ENCODE measurements at regions not wholly inside any gene's neighbourhood (a gene's known extent, or its start where the extent isn't known, plus 50 kb on each side); places are given as distances from the start of the nearest gene placed in this dataset.

DNA sequence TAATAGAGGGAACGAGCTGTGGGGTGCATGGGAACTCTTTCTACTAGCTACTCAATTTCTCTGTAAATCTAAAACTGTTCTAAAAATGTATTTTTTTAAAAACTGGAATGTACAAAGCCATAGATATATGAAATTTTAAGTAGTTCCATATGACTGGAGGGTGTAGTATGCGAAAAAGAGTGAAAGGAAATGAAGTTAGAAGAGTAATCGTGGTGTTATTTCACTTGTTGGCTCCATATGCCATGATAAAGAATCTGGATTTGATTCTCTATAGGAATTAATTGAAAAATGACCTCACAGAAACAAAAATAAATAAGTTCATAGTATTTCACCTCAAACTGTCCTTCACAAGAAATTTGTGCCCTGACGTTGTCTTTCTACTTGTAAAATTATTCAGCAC, 500.2 kb downstream of the TENT5A start:
- DNase-seq (ENCODE audit: low read depth, low spot score): no peak
- TF ChIP-seq POLR2AphosphoS5 (IDR thresholded peaks at IDR 0.05; ENCODE audit: borderline replicate concordance, low read depth, low read length) (no peak), EZH2 (IDR thresholded peaks at IDR 0.05) (no peak), FOXP2 (optimal IDR thresholded peaks at IDR 0.05; ENCODE audit: control extremely low read depth, extremely low read length, insufficient read depth) (no peak)
- H3K36me3 ChIP-seq (ENCODE audit: insufficient read depth, low read length): no peaks in the 10 kb centered on the region
- peak overlapping the region; percentile 14; the same call in 1 of the 2 replicates for H3K27ac ChIP-seq
- no peak overlapping the region for H3K9ac ChIP-seq (ENCODE audit: insufficient read length)
- 0 out of 2 replicates have a peak, but pooled peaks cover 3% of the 10 kb centered on the region for H3K9me3 ChIP-seq (ENCODE audit: low read depth, low read length)
- H3K4me3 ChIP-seq: no peak overlapping the region

DNA sequence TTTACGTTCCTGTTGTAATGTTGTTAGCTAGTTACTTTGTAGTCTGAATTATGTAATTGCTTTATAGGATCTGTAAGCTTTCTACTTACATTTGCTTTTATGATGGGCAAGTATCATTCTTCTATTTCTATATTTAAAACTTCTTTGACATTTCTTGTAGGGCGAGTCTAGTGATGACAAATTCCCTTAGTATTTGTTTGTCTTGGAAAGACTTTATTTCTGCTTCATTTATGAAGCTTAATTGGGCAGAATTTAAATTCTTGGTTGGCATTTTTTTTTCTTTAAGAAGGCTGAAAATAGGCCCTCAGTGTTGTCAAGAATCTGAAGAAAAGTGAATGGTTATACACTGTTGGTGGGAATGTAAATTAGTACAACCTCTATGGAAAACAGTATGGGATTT, 506.3 kb downstream of the TENT5A start:
- H3K36me3 ChIP-seq (ENCODE audit: insufficient read depth, low read length): no peaks in the 10 kb centered on the region
- TF ChIP-seq FOXP2 (optimal IDR thresholded peaks at IDR 0.05; ENCODE audit: control extremely low read depth, extremely low read length, insufficient read depth) (no peak), EZH2 (IDR thresholded peaks at IDR 0.05) (no peak), POLR2AphosphoS5 (IDR thresholded peaks at IDR 0.05; ENCODE audit: borderline replicate concordance, low read depth, low read length) (no peak)
- H3K27ac ChIP-seq: no peak overlapping the region
- no peak overlapping the region for H3K9ac ChIP-seq (ENCODE audit: insufficient read length)
- no peaks in the 10 kb centered on the region; the same call in 1 of the 2 replicates for H3K9me3 ChIP-seq (ENCODE audit: low read depth, low read length)
- no peak overlapping the region for H3K4me3 ChIP-seq
- DNase-seq (ENCODE audit: low read depth, low spot score): no peak

DNA sequence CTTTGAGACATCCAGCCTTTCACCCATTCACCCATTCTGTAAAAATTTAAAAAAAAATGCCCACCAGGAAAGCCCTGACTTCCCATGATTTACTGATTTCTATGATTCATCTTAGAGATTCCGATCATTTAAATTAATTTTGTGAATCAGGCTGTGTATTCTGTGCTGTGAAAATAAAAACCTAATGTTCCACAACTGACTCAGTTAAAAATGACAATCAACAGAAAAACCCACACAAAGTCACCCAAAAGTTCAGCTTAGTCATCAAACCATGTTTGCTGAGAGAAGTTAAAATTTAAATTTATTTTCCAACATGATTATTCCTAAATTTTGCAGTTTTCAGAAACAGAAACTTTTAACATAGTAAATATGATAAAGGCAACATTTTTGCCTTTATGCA, 509.9 kb downstream of the TENT5A start:
- H3K4me3 ChIP-seq: no peak overlapping the region
- DNase-seq (ENCODE audit: low read depth, low spot score): no peak

DNA sequence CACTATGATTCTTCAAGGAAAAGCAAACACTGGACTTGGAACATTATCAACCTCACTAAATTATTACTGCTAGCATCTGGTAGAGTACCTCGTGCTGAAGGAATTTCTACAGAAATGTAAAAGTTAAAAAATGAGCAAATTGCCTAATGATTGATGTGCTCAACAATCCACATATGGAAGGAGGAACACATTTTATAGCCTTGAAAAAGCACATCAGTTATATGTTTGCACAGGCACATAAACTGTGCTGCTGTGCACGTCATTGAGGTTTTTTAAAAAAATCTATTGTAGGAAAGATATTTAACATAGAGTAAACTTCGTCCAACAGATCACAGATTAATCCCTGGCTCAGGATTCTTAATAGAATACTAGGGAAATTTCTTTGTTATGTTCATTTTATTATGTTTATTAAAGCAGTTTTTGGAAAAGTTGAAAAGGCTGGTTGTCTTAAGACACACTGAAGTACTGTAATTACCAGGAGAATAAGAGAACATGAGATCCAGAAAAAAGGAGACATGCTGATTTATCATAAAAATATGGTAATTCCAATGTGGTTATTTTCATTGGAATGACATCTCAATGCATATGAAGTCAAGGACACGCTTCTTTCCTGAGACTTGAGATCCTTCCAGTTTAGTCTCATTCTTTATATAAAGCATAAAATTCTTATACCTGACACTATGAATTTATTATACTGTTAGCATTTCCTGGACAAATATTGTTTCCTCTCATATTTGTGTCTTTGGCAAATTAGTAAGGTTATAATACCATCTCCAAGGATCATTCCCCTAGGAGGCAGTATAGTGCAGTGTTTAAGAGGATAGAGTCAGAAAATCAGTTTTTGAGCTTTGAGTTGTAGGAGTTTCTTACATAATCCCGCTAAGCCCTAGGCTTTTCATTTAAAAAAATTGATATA, 511.1 kb downstream of the TENT5A start:
- peak; percentile 38; the same call in 1 of the 2 replicates for TF ChIP-seq POLR2AphosphoS5 (IDR thresholded peaks at IDR 0.05; ENCODE audit: borderline replicate concordance, low read depth, low read length)
- TF ChIP-seq FOXP2 (optimal IDR thresholded peaks at IDR 0.05; ENCODE audit: control extremely low read depth, extremely low read length, insufficient read depth): no peak
- TF ChIP-seq EZH2 (IDR thresholded peaks at IDR 0.05): no peak
- Histone ChIP-seq H3K27ac (peak overlapping the region; percentile 86), H3K4me3 (peak overlapping the region; percentile 44), H3K9me3 (ENCODE audit: low read depth, low read length) (no peaks in the 10 kb centered on the region; the same call in 1 of the 2 replicates), H3K36me3 (ENCODE audit: insufficient read depth, low read length) (no peaks in the 10 kb centered on the region), H3K9ac (ENCODE audit: insufficient read length) (no peak overlapping the region)
- peak; percentile 68 for DNase-seq (ENCODE audit: low read depth, low spot score)

More for the DNA sequence above, 509.9 kb downstream of the TENT5A start:
- no peak for TF ChIP-seq FOXP2 (optimal IDR thresholded peaks at IDR 0.05; ENCODE audit: control extremely low read depth, extremely low read length, insufficient read depth)
- TF ChIP-seq EZH2 (IDR thresholded peaks at IDR 0.05): no peak
- TF ChIP-seq POLR2AphosphoS5 (IDR thresholded peaks at IDR 0.05; ENCODE audit: borderline replicate concordance, low read depth, low read length): no peak
- Histone ChIP-seq H3K9me3 (ENCODE audit: low read depth, low read length) (no peaks in the 10 kb centered on the region; the same call in 1 of the 2 replicates), H3K9ac (ENCODE audit: insufficient read length) (no peak overlapping the region), H3K36me3 (ENCODE audit: insufficient read depth, low read length) (no peaks in the 10 kb centered on the region), H3K27ac (no peak overlapping the region)

DNA sequence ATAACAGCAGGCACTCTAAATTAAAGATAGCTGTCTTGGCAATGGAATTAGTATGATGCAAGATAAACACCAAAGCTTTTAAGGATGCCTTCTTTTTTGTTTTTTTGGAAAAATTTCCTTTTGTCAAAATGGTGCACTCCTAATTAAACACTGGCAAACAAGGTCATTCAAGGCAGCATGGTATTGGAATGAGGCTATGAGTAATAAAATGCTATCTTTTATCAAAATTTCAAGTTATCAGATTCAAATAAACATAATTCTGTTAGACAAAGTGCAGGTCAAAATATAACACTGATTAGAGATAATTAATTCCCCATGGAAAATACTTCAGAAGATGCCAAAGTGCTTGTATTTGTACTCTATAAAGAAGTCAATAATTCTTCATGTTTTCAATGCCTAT, 514.1 kb downstream of the TENT5A start:
- H3K9ac ChIP-seq (ENCODE audit: insufficient read length): no peak overlapping the region
- no peaks in the 10 kb centered on the region for H3K36me3 ChIP-seq (ENCODE audit: insufficient read depth, low read length)
- no peak for TF ChIP-seq EZH2 (IDR thresholded peaks at IDR 0.05)
- no peak for TF ChIP-seq FOXP2 (optimal IDR thresholded peaks at IDR 0.05; ENCODE audit: control extremely low read depth, extremely low read length, insufficient read depth)
- no peak for TF ChIP-seq POLR2AphosphoS5 (IDR thresholded peaks at IDR 0.05; ENCODE audit: borderline replicate concordance, low read depth, low read length)
- no peak for DNase-seq (ENCODE audit: low read depth, low spot score)
- H3K4me3 ChIP-seq: no peak overlapping the region
- no peaks in the 10 kb centered on the region for H3K9me3 ChIP-seq (ENCODE audit: low read depth, low read length)
- H3K27ac ChIP-seq: no peak overlapping the region

DNA sequence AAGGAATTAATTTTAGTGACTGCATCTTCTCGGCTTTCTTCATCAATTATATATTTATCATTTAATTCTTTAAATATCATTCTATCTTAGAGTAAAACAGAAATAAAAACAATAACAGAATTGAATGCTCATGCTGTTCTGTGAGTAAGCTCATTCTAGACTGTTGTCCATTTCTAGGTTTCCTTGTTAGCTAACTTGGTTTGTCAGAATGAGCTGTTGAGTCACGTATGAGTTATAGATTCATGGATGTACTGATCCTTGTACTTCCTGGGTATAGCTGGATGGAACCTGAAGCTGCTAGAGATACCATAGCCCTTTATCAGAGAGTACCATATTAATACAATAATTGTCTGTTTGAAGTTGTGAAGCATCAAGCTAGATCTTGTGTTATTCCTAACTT, 515.3 kb downstream of the TENT5A start:
- Histone ChIP-seq H3K4me3 (no peak overlapping the region), H3K9me3 (ENCODE audit: low read depth, low read length) (no peaks in the 10 kb centered on the region), H3K36me3 (ENCODE audit: insufficient read depth, low read length) (no peaks in the 10 kb centered on the region), H3K27ac (no peak overlapping the region), H3K9ac (ENCODE audit: insufficient read length) (no peak overlapping the region)
- DNase-seq (ENCODE audit: low read depth, low spot score): no peak
- TF ChIP-seq FOXP2 (optimal IDR thresholded peaks at IDR 0.05; ENCODE audit: control extremely low read depth, extremely low read length, insufficient read depth) (no peak), EZH2 (IDR thresholded peaks at IDR 0.05) (no peak), POLR2AphosphoS5 (IDR thresholded peaks at IDR 0.05; ENCODE audit: borderline replicate concordance, low read depth, low read length) (no peak)

DNA sequence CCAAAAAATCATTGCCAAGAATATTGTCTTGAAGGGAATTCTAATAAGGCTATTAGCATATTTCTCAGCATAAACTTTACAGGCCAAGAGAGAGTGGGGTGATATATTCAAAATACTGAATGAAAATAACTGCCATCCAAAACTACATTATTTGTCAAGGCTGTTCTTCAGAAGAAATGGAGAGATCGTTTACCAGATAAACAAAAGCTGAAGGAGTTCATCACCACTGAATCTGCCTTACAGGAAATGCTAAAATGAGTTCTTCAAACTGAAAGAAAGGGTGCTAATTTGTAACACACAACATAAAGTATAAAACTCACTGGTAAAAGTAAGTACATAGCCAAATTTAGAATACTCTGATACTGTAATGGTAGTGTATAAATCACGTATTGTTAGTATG, 517.0 kb downstream of the TENT5A start:
- TF ChIP-seq FOXP2 (optimal IDR thresholded peaks at IDR 0.05; ENCODE audit: control extremely low read depth, extremely low read length, insufficient read depth) (no peak), POLR2AphosphoS5 (IDR thresholded peaks at IDR 0.05; ENCODE audit: borderline replicate concordance, low read depth, low read length) (no peak), EZH2 (IDR thresholded peaks at IDR 0.05) (no peak)
- Histone ChIP-seq H3K9ac (ENCODE audit: insufficient read length) (no peak overlapping the region), H3K9me3 (ENCODE audit: low read depth, low read length) (no peaks in the 10 kb centered on the region), H3K4me3 (peak overlapping the region; percentile 4; the same call in 1 of the 2 replicates), H3K27ac (peak overlapping the region; percentile 87), H3K36me3 (ENCODE audit: insufficient read depth, low read length) (no peaks in the 10 kb centered on the region)
- no peak for DNase-seq (ENCODE audit: low read depth, low spot score)

DNA sequence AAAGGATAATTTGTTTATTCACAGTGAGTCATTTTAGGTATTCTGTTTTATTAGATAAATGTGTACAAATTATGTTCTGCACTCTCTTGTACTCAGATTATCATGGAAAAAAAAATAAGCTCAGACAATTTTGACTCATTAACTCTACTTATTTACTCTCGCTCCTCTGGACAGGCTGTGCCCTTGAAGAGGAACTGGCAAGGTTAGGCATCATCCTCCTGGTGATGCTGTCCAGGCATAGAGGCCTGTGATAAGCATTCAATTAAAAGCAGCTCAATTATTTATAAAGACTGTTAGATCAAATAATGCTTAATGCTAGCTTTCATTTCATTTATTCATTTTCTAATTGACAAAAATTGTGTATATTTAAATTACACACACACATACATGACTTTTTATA, 518.5 kb downstream of the TENT5A start:
- no peak overlapping the region for H3K9ac ChIP-seq (ENCODE audit: insufficient read length)
- H3K4me3 ChIP-seq: no peak overlapping the region
- 0 out of 2 replicates have a peak overlapping the region, but pooled peaks have one; percentile 15 for H3K27ac ChIP-seq
- TF ChIP-seq FOXP2 (optimal IDR thresholded peaks at IDR 0.05; ENCODE audit: control extremely low read depth, extremely low read length, insufficient read depth) (no peak), POLR2AphosphoS5 (IDR thresholded peaks at IDR 0.05; ENCODE audit: borderline replicate concordance, low read depth, low read length) (no peak), EZH2 (IDR thresholded peaks at IDR 0.05) (no peak)
- no peak for DNase-seq (ENCODE audit: low read depth, low spot score)
- no peaks in the 10 kb centered on the region for H3K36me3 ChIP-seq (ENCODE audit: insufficient read depth, low read length)
- no peaks in the 10 kb centered on the region for H3K9me3 ChIP-seq (ENCODE audit: low read depth, low read length)
